LNCAP (cell line): ENCODE measurements at regions not wholly inside any gene's neighbourhood (a gene's known extent, or its start where the extent isn't known, plus 50 kb on each side); places are given as distances from the start of the nearest gene placed in this dataset.

Experiments
- CTCF ChIP-seq: fragments of 450-650 bp; IDR thresholded peaks from 2 replicates; pipeline ENCODE4 v1.5.1; 2017; ENCODE audit warnings: mild to moderate bottlenecking

GRCh38 chr20:52536040-52536439, 344.5 kb upstream of the ZFP64 start:
- TF ChIP-seq CTCF: no peak

GRCh38 chr20:52534616-52535015, 343.0 kb upstream of the ZFP64 start:
- TF ChIP-seq CTCF: no peak

- TF ChIP-seq CTCF: no peak
Observed at GRCh38 chr20:52533401-52533800, 341.8 kb upstream of the ZFP64 start.

DNA sequence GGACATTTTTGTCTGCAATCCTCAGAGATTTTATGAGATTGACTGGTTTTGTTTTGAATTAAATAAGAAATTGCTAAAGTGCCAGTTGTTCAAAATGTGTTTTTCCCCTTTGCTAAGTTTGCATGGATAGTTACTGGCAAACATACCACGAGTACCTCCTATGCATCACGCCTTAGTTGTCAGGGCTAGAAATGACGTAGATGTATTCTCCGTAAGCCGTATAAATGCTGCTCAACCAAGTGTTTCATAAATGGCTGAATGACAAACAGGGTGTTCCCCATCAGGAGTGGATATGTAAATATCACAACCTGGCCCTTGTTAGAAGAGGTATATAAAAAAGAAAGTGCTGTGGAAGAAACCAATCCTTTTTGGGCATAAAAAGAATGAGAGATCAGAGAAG, 341.1 kb upstream of the ZFP64 start:
- no peak for TF ChIP-seq CTCF

DNA sequence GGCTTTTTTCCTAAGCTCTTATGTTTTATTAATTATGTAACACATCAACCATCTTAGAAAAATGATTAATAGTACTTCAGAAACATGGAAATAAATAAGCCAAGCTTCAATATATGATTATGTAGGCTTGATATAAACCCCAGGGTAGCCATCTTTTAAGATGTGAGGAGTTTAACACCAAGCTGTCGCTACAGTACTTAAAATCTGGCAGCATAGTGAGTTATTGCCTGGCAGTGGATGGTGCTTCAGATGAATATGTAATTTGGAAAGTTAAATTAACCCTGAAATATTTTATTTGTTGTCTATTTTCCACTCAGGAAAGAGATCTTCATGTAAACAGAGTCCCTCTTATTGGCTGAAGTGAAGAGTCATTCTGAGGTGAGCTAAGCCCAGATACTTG, 339.0 kb upstream of the ZFP64 start:
- no peak for TF ChIP-seq CTCF

DNA sequence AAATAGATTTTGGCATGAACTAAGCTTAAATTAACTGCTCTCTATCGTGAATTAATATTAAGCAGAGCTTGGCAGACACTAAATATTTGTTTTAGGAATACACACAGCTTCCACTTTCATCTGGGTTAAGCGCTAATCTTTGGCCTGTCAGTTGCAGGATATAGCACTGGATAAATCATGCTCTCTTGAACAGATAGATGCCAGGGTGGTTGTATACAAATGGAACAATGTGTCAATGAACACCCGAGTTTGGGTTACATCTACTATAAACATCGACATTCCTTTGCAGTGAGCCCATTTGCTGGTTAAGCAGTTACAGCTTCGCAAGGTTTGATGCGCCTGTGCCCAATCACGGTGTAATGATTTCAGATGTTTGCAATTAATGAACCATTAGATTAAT, 338.2 kb upstream of the ZFP64 start:
- TF ChIP-seq CTCF: no peak

- no peak for TF ChIP-seq CTCF
Observed at GRCh38 chr20:52524861-52525260, 333.3 kb upstream of the ZFP64 start.

DNA sequence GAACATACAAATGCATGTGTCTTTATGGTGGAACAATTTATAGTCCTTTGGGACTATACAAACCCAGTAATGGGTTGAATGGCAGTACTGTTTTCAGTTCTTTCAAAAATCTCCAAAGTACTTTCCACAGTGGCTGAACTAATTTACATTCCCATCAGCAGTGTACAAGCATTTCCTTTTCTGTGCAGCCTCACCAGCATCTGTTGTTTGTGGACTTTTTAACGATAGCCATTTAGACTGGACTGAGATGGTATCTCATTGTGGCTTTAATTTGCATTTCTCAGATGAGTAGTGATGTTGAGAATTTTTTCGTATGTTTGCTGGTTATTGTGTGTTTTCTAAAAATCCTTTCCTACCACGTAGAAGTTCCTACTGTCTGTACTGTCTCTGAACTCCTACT, 327.2 kb upstream of the ZFP64 start:
- no peak for TF ChIP-seq CTCF
